ENCODE measurements at regions not wholly inside any gene's neighbourhood (a gene's known extent, or its start where the extent isn't known, plus 50 kb on each side); places are given as distances from the start of the nearest gene placed in this dataset.

DNA sequence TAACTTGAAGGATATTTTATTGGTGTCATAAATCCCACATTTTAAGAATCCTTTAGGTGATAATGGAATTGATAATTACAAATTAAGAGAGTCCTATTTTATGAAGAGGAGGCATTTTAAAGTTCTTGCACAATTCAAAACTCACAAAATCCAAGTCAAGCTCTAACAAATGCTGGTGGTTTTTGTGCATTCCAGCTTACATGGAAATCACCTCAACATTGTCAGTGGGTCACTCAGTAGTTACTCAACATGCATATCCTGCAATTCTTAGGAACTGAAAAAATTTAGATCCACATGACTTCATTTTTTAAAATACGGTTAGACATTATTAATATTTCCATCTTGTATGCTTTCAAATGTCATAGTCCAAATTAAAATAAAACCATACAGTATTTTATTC lies 487.2 kb downstream of the CNTN3 start:
- Histone ChIP-seq H3K4me2 (ENCODE audit: unreplicated experiment) (no peak overlapping the region), H3K79me2 (ENCODE audit: insufficient read depth) (no peaks in the 10 kb centered on the region), H3F3A (ENCODE audit: insufficient read depth) (no peaks in the 10 kb centered on the region), H3K9me3 (ENCODE audit: low read depth) (no peaks in the 10 kb centered on the region), H2AFZ (no peak overlapping the region), H3K36me3 (ENCODE audit: low read depth) (no peaks in the 10 kb centered on the region), H3K4me3 (no peak overlapping the region), H3K27me3 (replicated peaks; ENCODE audit: insufficient read depth) (no peaks in the 10 kb centered on the region), H3K9me2 (ENCODE audit: insufficient read depth) (no peaks in the 10 kb centered on the region), H3K4me1 (ENCODE audit: insufficient read depth) (no peaks in the 10 kb centered on the region), H3K27ac (no peak overlapping the region), H4K20me1 (ENCODE audit: insufficient read depth) (no peaks in the 10 kb centered on the region), H3K9ac (no peak overlapping the region)
- in situ Hi-C loops (cut with MboI) = no loop called here
- no peak for DNase-seq
- TF ChIP-seq EZH2phosphoT487 (IDR thresholded peaks at IDR 0.05; ENCODE audit: insufficient read depth, low read depth) = no peak
- TF ChIP-seq EZH2 (IDR thresholded peaks at IDR 0.05; ENCODE audit: insufficient read depth, poor library complexity, severe bottlenecking) = no peak
- 58 to 74% methylated on average over 1 of the region's 1 CpG for WGBS, 2 experiments (ENCODE audit: low coverage in 1 of 2, low lambda C conversion rate in 2 of 2, missing lambda C conversion rate in 2 of 2)

DNA sequence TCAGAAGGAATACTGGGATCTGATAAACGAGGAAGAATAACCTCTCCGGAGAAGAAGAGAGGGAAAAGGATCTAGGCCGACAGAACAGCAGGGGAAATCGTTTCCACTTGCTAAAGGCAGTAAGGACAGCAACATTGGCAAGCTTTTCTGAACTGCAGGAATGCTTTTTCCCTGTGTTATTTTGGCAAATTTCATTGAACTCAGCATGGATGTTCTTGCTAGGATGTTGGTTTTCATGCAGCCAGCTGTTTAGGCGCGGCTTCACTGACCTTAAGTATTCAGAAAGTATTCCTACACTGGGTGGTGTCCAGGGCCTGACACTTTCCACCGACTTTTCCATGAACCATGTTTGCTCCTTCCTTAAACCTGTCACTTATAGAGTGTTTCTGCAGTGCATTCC lies 489.7 kb downstream of the CNTN3 start:
- Histone ChIP-seq H3K79me2 (ENCODE audit: insufficient read depth) (no peaks in the 10 kb centered on the region), H3K27ac (no peak overlapping the region), H3K27me3 (replicated peaks; ENCODE audit: insufficient read depth) (no peaks in the 10 kb centered on the region), H3K36me3 (ENCODE audit: low read depth) (no peaks in the 10 kb centered on the region), H2AFZ (no peak overlapping the region), H4K20me1 (ENCODE audit: insufficient read depth) (no peaks in the 10 kb centered on the region), H3K9me2 (ENCODE audit: insufficient read depth) (no peaks in the 10 kb centered on the region), H3K9me3 (ENCODE audit: low read depth) (no peaks in the 10 kb centered on the region), H3K4me3 (no peak overlapping the region), H3K4me1 (ENCODE audit: insufficient read depth) (no peaks in the 10 kb centered on the region), H3K9ac (no peak overlapping the region), H3K4me2 (ENCODE audit: unreplicated experiment) (no peak overlapping the region), H3F3A (ENCODE audit: insufficient read depth) (no peaks in the 10 kb centered on the region)
- WGBS, 2 experiments (ENCODE audit: low coverage in 1 of 2, low lambda C conversion rate in 2 of 2, missing lambda C conversion rate in 2 of 2) = 57 to 60% methylated on average over 7 of the region's 7 CpGs
- DNase-seq = no peak
- in situ Hi-C loops (cut with MboI) = no loop called here
- TF ChIP-seq EZH2 (IDR thresholded peaks at IDR 0.05; ENCODE audit: insufficient read depth, poor library complexity, severe bottlenecking) (no peak), EZH2phosphoT487 (IDR thresholded peaks at IDR 0.05; ENCODE audit: insufficient read depth, low read depth) (no peak)

DNA sequence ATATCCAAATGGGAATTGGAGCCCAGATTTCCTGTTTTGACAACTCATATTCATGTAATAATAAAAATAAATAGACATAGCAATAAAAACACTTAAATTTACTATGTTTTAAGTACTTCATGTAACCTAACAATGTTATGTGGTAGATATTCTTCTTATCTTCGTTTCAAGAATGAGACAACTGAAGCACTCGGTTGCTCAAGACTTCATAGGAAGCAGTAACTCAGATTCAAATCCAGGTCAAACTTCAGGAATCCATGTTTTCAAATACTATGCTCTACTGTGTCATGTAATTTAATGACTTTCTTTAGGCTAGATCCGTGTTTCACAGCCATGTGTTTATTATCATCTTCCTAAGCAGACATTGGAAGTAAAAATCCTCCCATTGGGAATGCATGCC lies 492.2 kb downstream of the CNTN3 start:
- TF ChIP-seq EZH2phosphoT487 (IDR thresholded peaks at IDR 0.05; ENCODE audit: insufficient read depth, low read depth) (no peak), EZH2 (IDR thresholded peaks at IDR 0.05; ENCODE audit: insufficient read depth, poor library complexity, severe bottlenecking) (no peak)
- Histone ChIP-seq H3F3A (ENCODE audit: insufficient read depth) (no peaks in the 10 kb centered on the region), H4K20me1 (ENCODE audit: insufficient read depth) (no peaks in the 10 kb centered on the region), H3K27ac (no peak overlapping the region), H3K4me2 (ENCODE audit: unreplicated experiment) (no peak overlapping the region), H3K36me3 (ENCODE audit: low read depth) (no peaks in the 10 kb centered on the region), H3K9me3 (ENCODE audit: low read depth) (no peaks in the 10 kb centered on the region), H3K4me3 (no peak overlapping the region), H3K9ac (no peak overlapping the region), H2AFZ (no peak overlapping the region), H3K79me2 (ENCODE audit: insufficient read depth) (no peaks in the 10 kb centered on the region), H3K9me2 (ENCODE audit: insufficient read depth) (no peaks in the 10 kb centered on the region), H3K27me3 (replicated peaks; ENCODE audit: insufficient read depth) (no peaks in the 10 kb centered on the region), H3K4me1 (ENCODE audit: insufficient read depth) (no peaks in the 10 kb centered on the region)
- 22 to 29% methylated on average over 3 of the region's 3 CpGs for WGBS, 2 experiments (ENCODE audit: low coverage in 1 of 2, low lambda C conversion rate in 2 of 2, missing lambda C conversion rate in 2 of 2)
- DNase-seq = no peak
- in situ Hi-C loops (cut with MboI) = no loop called here

DNA sequence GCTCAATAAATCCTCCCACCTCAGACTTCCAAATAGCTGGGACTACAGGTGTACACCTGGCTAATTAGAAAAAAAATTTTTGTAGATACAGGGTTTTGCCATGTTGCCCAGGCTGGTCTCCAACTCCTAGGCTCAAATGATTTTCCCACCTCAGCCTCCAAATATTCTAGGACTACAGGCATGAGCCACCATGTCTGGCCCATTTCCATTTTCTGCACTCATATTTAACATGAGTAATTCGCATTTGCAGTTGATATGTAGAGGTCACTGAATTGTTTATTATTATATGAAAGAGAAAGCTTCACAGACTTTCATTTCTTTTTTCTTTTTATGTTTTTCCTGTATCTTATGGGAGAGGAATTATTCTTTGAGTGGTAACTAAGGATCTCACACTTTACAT lies 492.7 kb downstream of the CNTN3 start:
- in situ Hi-C loops (cut with MboI) = no loop called here
- Histone ChIP-seq H3F3A (ENCODE audit: insufficient read depth) (no peaks in the 10 kb centered on the region), H3K79me2 (ENCODE audit: insufficient read depth) (no peaks in the 10 kb centered on the region), H3K27ac (no peak overlapping the region), H3K4me2 (ENCODE audit: unreplicated experiment) (no peak overlapping the region), H3K4me3 (no peak overlapping the region), H3K9me2 (ENCODE audit: insufficient read depth) (no peaks in the 10 kb centered on the region), H3K9ac (no peak overlapping the region), H4K20me1 (ENCODE audit: insufficient read depth) (no peaks in the 10 kb centered on the region), H3K27me3 (replicated peaks; ENCODE audit: insufficient read depth) (no peaks in the 10 kb centered on the region), H3K4me1 (ENCODE audit: insufficient read depth) (no peaks in the 10 kb centered on the region), H3K9me3 (ENCODE audit: low read depth) (no peaks in the 10 kb centered on the region), H3K36me3 (ENCODE audit: low read depth) (no peaks in the 10 kb centered on the region), H2AFZ (no peak overlapping the region)
- no peak for DNase-seq
- TF ChIP-seq EZH2phosphoT487 (IDR thresholded peaks at IDR 0.05; ENCODE audit: insufficient read depth, low read depth) (no peak), EZH2 (IDR thresholded peaks at IDR 0.05; ENCODE audit: insufficient read depth, poor library complexity, severe bottlenecking) (no peak)
- 4 to 6% methylated on average over 1 of the region's 1 CpG for WGBS, 2 experiments (ENCODE audit: low coverage in 1 of 2, low lambda C conversion rate in 2 of 2, missing lambda C conversion rate in 2 of 2)

DNA sequence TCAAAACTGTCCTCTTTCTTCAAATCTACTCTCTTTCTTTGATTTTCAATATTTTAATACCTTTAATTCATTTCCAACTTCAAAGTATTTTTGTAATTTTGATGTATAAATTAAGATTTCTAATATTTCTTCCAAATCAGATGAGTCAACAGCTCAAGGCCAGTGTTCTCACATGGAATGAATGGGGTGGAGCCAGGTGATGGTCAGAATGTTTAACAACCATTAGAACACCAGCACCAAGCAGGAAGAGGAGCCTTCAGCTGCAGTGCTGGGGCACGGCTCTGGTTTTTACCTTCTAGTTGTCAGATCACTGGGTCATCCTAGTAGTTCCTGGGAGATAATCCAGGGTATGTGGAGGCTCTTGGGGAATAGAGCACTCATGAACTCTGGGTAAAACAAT lies 494.5 kb upstream of the PDZRN3 start:
- Histone ChIP-seq H2AFZ (no peak overlapping the region), H3K9me2 (ENCODE audit: insufficient read depth) (no peaks in the 10 kb centered on the region), H3F3A (ENCODE audit: insufficient read depth) (no peaks in the 10 kb centered on the region), H3K79me2 (ENCODE audit: insufficient read depth) (no peaks in the 10 kb centered on the region), H3K4me2 (ENCODE audit: unreplicated experiment) (no peak overlapping the region), H4K20me1 (ENCODE audit: insufficient read depth) (no peaks in the 10 kb centered on the region), H3K36me3 (ENCODE audit: low read depth) (no peaks in the 10 kb centered on the region), H3K9me3 (ENCODE audit: low read depth) (no peaks in the 10 kb centered on the region), H3K27ac (no peak overlapping the region), H3K27me3 (replicated peaks; ENCODE audit: insufficient read depth) (no peaks in the 10 kb centered on the region), H3K4me3 (no peak overlapping the region), H3K9ac (no peak overlapping the region), H3K4me1 (ENCODE audit: insufficient read depth) (no peaks in the 10 kb centered on the region)
- WGBS, 2 experiments (ENCODE audit: low coverage in 1 of 2, low lambda C conversion rate in 2 of 2, missing lambda C conversion rate in 2 of 2) = 30 to 39% methylated on average over 1 of the region's 1 CpG
- no peak for DNase-seq
- no peak for TF ChIP-seq EZH2 (IDR thresholded peaks at IDR 0.05; ENCODE audit: insufficient read depth, poor library complexity, severe bottlenecking)
- in situ Hi-C loops (cut with MboI) = no loop called here

Data from GM23248 (cell line).